K562 (cell line): ENCODE measurements at regions not wholly inside any gene's neighbourhood (a gene's known extent, or its start where the extent isn't known, plus 50 kb on each side); places are given as distances from the start of the nearest gene placed in this dataset.

Source experiments
- ATAC-seq: fragments of 200-7000 bp; cut with Tn5 transposase; 3 replicates; pipeline ENCODE4 v1.9.1; 2020; ENCODE audit warnings: moderate library complexity
- BruUV-seq: library from RNA; stranded (reverse); fragments of 400-500 nt; replicated peaks from 2 replicates; lab custom pipeline; 2021; lab: Mats Ljungman, UMichigan
- CTCF ChIA-PET: fragments of 300-600 bp; formaldehyde crosslinking; extraction: SDS; loops from one replicate; lab custom pipeline; 2021; ENCODE audit warnings: low intra/inter-chr PET ratio; lab: Yijun Ruan, JAX
- POLR2A ChIA-PET: fragments of 300-600, 350-650 bp; sonication (Branson Sonifier 250); formaldehyde crosslinking; extraction: SDS; loops from one replicate; lab custom pipeline; 2021; ENCODE audit warnings: antibody characterized with exemption, inconsistent platforms; lab: Yijun Ruan, JAX
- DNase-seq, 4 experiments: peaks; one replicate each; pipeline versions ENCODE4 v3.0.0 to v3.0.0-alpha.2; 2011 to 2018; ENCODE audit warnings: low spot score in 3 of 4, mixed read lengths in 3 of 4; ENCODE audit errors: extremely low read depth in 1 of 4
- FAIRE-seq: peaks from 2 replicates; lab custom pipeline; 2011; peaks lifted over from hg19 to GRCh38; lab: Jason Lieb, UNC
- H2AFZ ChIP-seq: 2 replicates; pipeline ENCODE4 v1.6.0; 2011; ENCODE audit warnings: low read depth, low read length, control low read depth, inconsistent platforms
- H3K27ac ChIP-seq: fragments of 200-600 bp; 3 replicates; pipeline ENCODE4 v1.8.0; 2011; ENCODE audit warnings: low read depth, mild to moderate bottlenecking, control low read depth, inconsistent platforms, low read length, moderate library complexity, mixed read lengths; ENCODE audit errors: extremely low read depth
- H3K27me3 ChIP-seq, 2 experiments: fragments of 300-600 bp in 1 of 2; 2 replicates in 1 of 2; 3 replicates in 1 of 2; pipeline versions ENCODE4 v1.6.0 to v1.8.0; 2011; ENCODE audit warnings: inconsistent platforms in 2 of 2, low read length in 2 of 2, mild to moderate bottlenecking in 1 of 2, mixed read lengths in 1 of 2, moderate library complexity in 1 of 2; ENCODE audit not compliant: control insufficient read depth in 2 of 2, insufficient read depth in 2 of 2
- H3K36me3 ChIP-seq: fragments of 300-600 bp; 3 replicates; pipeline ENCODE4 v1.8.0; 2011; ENCODE audit warnings: mild to moderate bottlenecking, low read length, inconsistent platforms; ENCODE audit not compliant: control insufficient read depth, insufficient read depth
- H3K4me1 ChIP-seq, 2 experiments: fragments of 200-600 bp in 1 of 2; replicated peaks in 1 of 2; 2 replicates in 1 of 2; 3 replicates in 1 of 2; pipeline versions ENCODE4 v1.5.1 to v1.8.0; 2011; ENCODE audit warnings: inconsistent platforms in 2 of 2, low read length in 2 of 2, mild to moderate bottlenecking in 1 of 2, mixed read lengths in 1 of 2, moderate library complexity in 1 of 2; ENCODE audit not compliant: control insufficient read depth in 2 of 2, insufficient read depth in 2 of 2
- H3K4me2 ChIP-seq: 2 replicates; pipeline ENCODE4 v1.6.1; 2011; ENCODE audit warnings: low read length, control low read depth, inconsistent platforms, mixed read lengths; ENCODE audit not compliant: insufficient read depth
- H3K4me3 ChIP-seq: fragments of 200-600 bp; sonication (generic), shearing (Covaris generic); 2 replicates; pipeline ENCODE4 v1.5.1; 2016; ENCODE audit warnings: control low read depth, inconsistent platforms
- H3K79me2 ChIP-seq: fragments of 200-600 bp; 3 replicates; pipeline ENCODE4 v1.8.0; 2011; ENCODE audit warnings: low read length, inconsistent platforms; ENCODE audit not compliant: control insufficient read depth, insufficient read depth
- H3K9ac ChIP-seq, 2 experiments: 2 replicates each; pipeline versions ENCODE4 v1.6.0 to v1.6.1; 2011; ENCODE audit warnings: low read depth in 2 of 2, low read length in 2 of 2, control low read depth in 1 of 2, inconsistent platforms in 1 of 2, mild to moderate bottlenecking in 1 of 2, mixed read lengths in 1 of 2; ENCODE audit not compliant: insufficient read depth in 1 of 2
- H3K9me1 ChIP-seq: one replicate; pipeline ENCODE4 v1.6.0; 2011; ENCODE audit warnings: inconsistent platforms, mild to moderate bottlenecking, low read length, moderate library complexity; ENCODE audit not compliant: control insufficient read depth, insufficient read depth
- H3K9me3 ChIP-seq: replicated peaks from 2 replicates; pipeline ENCODE4 v1.5.1; 2011; ENCODE audit warnings: low read depth, low read length, inconsistent platforms; ENCODE audit not compliant: control insufficient read depth, insufficient read depth
- H4K20me1 ChIP-seq: replicated peaks from 2 replicates; pipeline ENCODE4 v1.6.1; 2011; ENCODE audit warnings: low read length, inconsistent platforms, mixed read lengths; ENCODE audit not compliant: control insufficient read depth, insufficient read depth
- CEBPG ChIP-seq, 3 experiments: fragments of 200-800 bp in 1 of 3; sonication (Bioruptor generic) in 1 of 3; sonication (generic) in 1 of 3; formaldehyde crosslinking in 1 of 3; IDR thresholded peaks in 2 of 3; conservative IDR thresholded peaks in 1 of 3; 2 replicates each; pipeline versions ENCODE4 v1.6.1 to v1.8.0; 2016 to 2022; ENCODE audit warnings: missing compliant biosample characterization in 2 of 3, missing genetic modification characterization in 2 of 3, mild to moderate bottlenecking in 1 of 3, missing genetic modification reagents in 1 of 3
- FUS ChIP-seq: fragments of 200-400 bp; formaldehyde crosslinking; optimal IDR thresholded peaks from 2 replicates; pipeline ENCODE3; 2017; ENCODE audit warnings: low read depth, low read length
- GABPB2 ChIP-seq: fragments of 250-450 bp; sonication (Bioruptor Pico); conservative IDR thresholded peaks from 2 replicates; pipeline ENCODE4 v1.5.1; 2021; ENCODE audit warnings: mild to moderate bottlenecking
- JUN ChIP-seq, 2 experiments: sonication (generic) in 1 of 2; formaldehyde crosslinking in 1 of 2; IDR thresholded peaks; 2 replicates each; pipeline versions ENCODE4 v1.6.1 to v1.8.0; 2012 to 2022; ENCODE audit warnings: borderline replicate concordance in 2 of 2, mild to moderate bottlenecking in 2 of 2, improper control_type of control experiment in 1 of 2, low read depth in 1 of 2, low read length in 1 of 2, missing genetic modification reagents in 1 of 2
- NFE2 ChIP-seq: IDR thresholded peaks from 2 replicates; pipeline ENCODE4 v1.6.1; 2014; ENCODE audit warnings: antibody characterized with exemption, low read depth
- RFX1 ChIP-seq: fragments of 450-650 bp; IDR thresholded peaks from 2 replicates; pipeline ENCODE4 v1.6.1; 2016; ENCODE audit warnings: mild to moderate bottlenecking, moderate library complexity
- TCF3 ChIP-seq: sonication (generic); formaldehyde crosslinking; IDR thresholded peaks from 2 replicates; pipeline ENCODE4 v1.4.0; 2020; ENCODE audit warnings: mild to moderate bottlenecking, missing genetic modification reagents
- ZNF282 ChIP-seq: sonication (generic); formaldehyde crosslinking; IDR thresholded peaks from 2 replicates; pipeline ENCODE4 v1.8.1; 2023; ENCODE audit warnings: missing genetic modification reagents
- WGBS: fragments of 100-300 bp; shearing (Covaris generic); methylation state at CpG from one replicate; pipeline ENCODE4 v1.1.6; 2016; ENCODE audit warnings: low coverage, mixed read lengths; ENCODE audit not compliant: insufficient coverage; ENCODE audit errors: missing lambda C conversion rate; 5-methylcytosine and 5-hydroxymethylcytosine counted together
- in situ Hi-C: fragments of 300-500 bp; cut with MboI; formaldehyde crosslinking; loops from 4 replicates; pipeline ENCODE4 v1.15.0; 2018; ENCODE audit warnings: inconsistent platforms, mixed read lengths
- intact Hi-C: fragments of 100-400 bp; cut with micrococcal nuclease; formaldehyde crosslinking; loops from 2 replicates; pipeline ENCODE4 v1.14.2; 2022
- TF ChIP-seq, protein P1 (sequence below): fragments of 250-450 bp; sonication (Bioruptor Pico); IDR thresholded peaks from 2 replicates; pipeline ENCODE4 v1.5.0; 2021

GRCh38 chr1:8084913-8085312 lies 58.8 kb upstream of the ERRFI1 start (continued):
- TF ChIP-seq, protein P1, sequence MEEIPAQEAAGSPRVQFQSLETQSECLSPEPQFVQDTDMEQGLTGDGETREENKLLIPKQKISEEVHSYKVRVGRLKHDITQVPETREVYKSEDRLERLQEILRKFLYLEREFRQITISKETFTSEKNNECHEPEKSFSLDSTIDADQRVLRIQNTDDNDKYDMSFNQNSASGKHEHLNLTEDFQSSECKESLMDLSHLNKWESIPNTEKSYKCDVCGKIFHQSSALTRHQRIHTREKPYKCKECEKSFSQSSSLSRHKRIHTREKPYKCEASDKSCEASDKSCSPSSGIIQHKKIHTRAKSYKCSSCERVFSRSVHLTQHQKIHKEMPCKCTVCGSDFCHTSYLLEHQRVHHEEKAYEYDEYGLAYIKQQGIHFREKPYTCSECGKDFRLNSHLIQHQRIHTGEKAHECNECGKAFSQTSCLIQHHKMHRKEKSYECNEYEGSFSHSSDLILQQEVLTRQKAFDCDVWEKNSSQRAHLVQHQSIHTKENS (CRISPR knock-in tag): no peak
- TF ChIP-seq RFX1: no peak

DNA sequence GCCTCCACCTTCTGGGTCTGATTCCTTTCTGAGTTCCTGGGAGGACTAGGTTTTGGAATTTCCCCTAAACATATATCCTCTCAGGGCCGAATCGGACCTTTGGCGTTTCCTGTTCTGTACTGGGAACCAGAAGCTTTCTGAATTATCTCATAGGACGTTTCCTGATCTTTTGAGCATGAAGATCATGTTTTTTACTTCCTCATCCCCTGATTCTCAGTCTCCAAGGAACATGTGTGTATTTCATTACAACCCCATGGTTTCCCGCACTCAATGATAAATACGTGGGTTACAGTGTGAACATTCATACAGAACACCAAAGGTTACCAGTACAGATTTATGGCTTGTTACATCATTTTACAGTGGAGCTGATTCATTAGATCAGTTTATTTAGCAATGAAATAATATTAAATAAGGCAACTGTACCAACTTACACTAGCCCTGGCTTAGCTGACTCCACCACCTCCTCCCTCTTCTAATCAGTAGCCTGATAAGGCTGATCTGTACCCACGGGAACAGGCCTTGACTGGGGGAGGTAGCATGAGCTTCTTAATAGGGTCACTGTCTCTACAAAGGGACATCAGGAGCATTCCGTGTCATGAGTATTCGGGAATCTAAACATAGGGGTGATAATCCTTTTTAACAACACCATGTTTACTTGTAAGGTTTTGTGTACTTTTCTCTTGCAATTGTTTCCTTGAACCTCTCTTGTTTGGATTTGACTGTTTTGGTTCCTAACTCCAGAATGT lies 57.8 kb upstream of the ERRFI1 start:
- Histone ChIP-seq H3K79me2 (no peaks in the 10 kb centered on the region), H3K9me3 (no peaks in the 10 kb centered on the region), H3K4me3 (no peak overlapping the region), H3K27ac (no peak overlapping the region), H3K27me3 (peaks cover 17 to 35% of the 10 kb centered on the region in 2 experiments), H4K20me1 (no peaks in the 10 kb centered on the region), H3K4me1 (no peaks in the 10 kb centered on the region; a peak in 1 of 5 replicates), H3K9me1 (no peaks in the 10 kb centered on the region), H2AFZ (no peak overlapping the region), H3K36me3 (no peaks in the 10 kb centered on the region), H3K4me2 (no peak overlapping the region), H3K9ac (no peak overlapping the region)
- FAIRE-seq (no peak), DNase-seq (no peak), ATAC-seq (no peak)
- intact Hi-C loops: no loop called here
- ChIA-PET CTCF (no interaction called here), POLR2A (interaction anchor here (0.7 to 1.8 kb wide), 3 partner anchors 10 to 103 kb away, joined by 3 to 6 read pairs (median 3); no protein-coding TSS in a partner anchor)
- 8% methylated on average over 9 of the region's 9 CpGs for WGBS
- in situ Hi-C loops: no loop called here
- TF ChIP-seq CEBPG (CRISPR knock-in tag; IDR thresholded peaks at IDR 0.05) (no peak), CEBPG (tag; conservative IDR thresholded peaks at IDR 0.05 in 1 of 2, IDR thresholded peaks at IDR 0.05 in 1 of 2) (0 out of 4 replicates have a peak, but pooled peaks of 1 of the 2 experiments have one; percentile 37), FUS (no peak), ZNF282 (no peak), JUN (IDR thresholded peaks at IDR 0.05; ENCODE audit: borderline replicate concordance, low read depth, low read length) (no peak), JUN (CRISPR knock-in tag; IDR thresholded peaks at IDR 0.05; ENCODE audit: borderline replicate concordance) (no peak), NFE2 (no peak), TCF3 (CRISPR knock-in tag) (no peak), GABPB2 (CRISPR knock-in tag) (no peak)
- BruUV-seq: no TSS peak
